Astrocyte of the spinal cord (primary cell): ENCODE measurements at regions not wholly inside any gene's neighbourhood (a gene's known extent, or its start where the extent isn't known, plus 50 kb on each side); places are given as distances from the start of the nearest gene placed in this dataset.
A peak's percentile ranks its signal among the peaks of the same experiment; 100 is the strongest.
"Not testable (repeated sequence)": the region's sequence is repeated elsewhere in the genome, so short reads cannot be mapped to it uniquely, and the experiment has no call there.

Experiments used
- DNase-seq: peaks from one replicate; pipeline ENCODE4 v3.0.0; 2011; ENCODE audit warnings: low read depth, low spot score
- H3K4me3 ChIP-seq: 2 replicates; pipeline ENCODE4 v1.5.1; 2011; ENCODE audit warnings: low read depth, mild to moderate bottlenecking, low read length, moderate library complexity
- CTCF ChIP-seq: IDR thresholded peaks from 2 replicates; pipeline ENCODE4 v1.5.1; 2012; ENCODE audit warnings: low read depth, mild to moderate bottlenecking, low read length, inconsistent platforms
- in situ Hi-C: cut with HindIII; loops from 2 replicates; pipeline ENCODE4 v1.10.0; 2017; ENCODE audit warnings: low sequenced_read_pairs

- TF ChIP-seq CTCF = no peak
- in situ Hi-C loops = no loop called here
- no peak for DNase-seq
- no peak overlapping the region for H3K4me3 ChIP-seq
These were observed 333.4 kb downstream of the INSIG2 start for GRCh38 chr2:118421648-118422047.

GRCh38 chr2:118417406-118418120, 329.3 kb downstream of the INSIG2 start:
- peak; percentile 44 for DNase-seq
- no peak overlapping the region for H3K4me3 ChIP-seq
- no peak for TF ChIP-seq CTCF
- in situ Hi-C loops = no loop called here

GRCh38 chr2:118415186-118415585, 326.9 kb downstream of the INSIG2 start:
- DNase-seq, H3K4me3 ChIP-seq, in situ Hi-C loops: not testable (repeated sequence)

- TF ChIP-seq CTCF = no peak
- DNase-seq = no peak
- in situ Hi-C loops = no loop called here
- H3K4me3 ChIP-seq = no peak overlapping the region
These were observed 315.6 kb downstream of the INSIG2 start for GRCh38 chr2:118403658-118404451.

GRCh38 chr2:118388771-118389170, 300.5 kb downstream of the INSIG2 start:
- peak; percentile 48 for DNase-seq
- H3K4me3 ChIP-seq = no peak overlapping the region
- no peak for TF ChIP-seq CTCF
- in situ Hi-C loops = no loop called here

GRCh38 chr2:118387509-118387908, 299.2 kb downstream of the INSIG2 start:
- no peak for TF ChIP-seq CTCF
- H3K4me3 ChIP-seq = no peak overlapping the region
- in situ Hi-C loops = no loop called here
- peak; percentile 67 for DNase-seq
